ENCODE measurements at regions not wholly inside any gene's neighbourhood (a gene's known extent, or its start where the extent isn't known, plus 50 kb on each side); places are given as distances from the start of the nearest gene placed in this dataset.

- Histone ChIP-seq H3K9me3 (ENCODE audit: control insufficient read depth in 1 of 2, insufficient read depth in 1 of 2, low read length in 2 of 2) (no peaks in the 10 kb centered on the region), H3K27me3 (ENCODE audit: control insufficient read depth in 1 of 2, insufficient read depth in 2 of 2, low read length in 2 of 2) (no peaks in the 10 kb centered on the region), H3K27ac (ENCODE audit: low read depth in 1 of 2, low read length in 2 of 2) (no peak overlapping the region), H3K4me3 (ENCODE audit: low read length) (no peak overlapping the region), H3K36me3 (ENCODE audit: insufficient read depth, low read length) (no peaks in the 10 kb centered on the region), H3K4me1 (ENCODE audit: insufficient read depth, low read length) (no peaks in the 10 kb centered on the region)
- DNase-seq (no peak), ATAC-seq (ENCODE audit: poor library complexity) (no peak)
- Mint-ChIP-seq H3K9me3 (no peaks in the 10 kb centered on the region), H3K4me3 (no peak overlapping the region), H3K27me3 (no peaks in the 10 kb centered on the region), H3K27ac (no peak overlapping the region), H3K36me3 (ENCODE audit: low read depth) (no peaks in the 10 kb centered on the region), H3K4me1 (ENCODE audit: low read depth) (no peaks in the 10 kb centered on the region)
- POLR2A ChIA-PET, result no interaction called here
- intact Hi-C loops (cut with DNase I, micrococcal nuclease), result no loop called here
- CTCF ChIA-PET, result no interaction called here
- TF ChIP-seq, protein P1, sequence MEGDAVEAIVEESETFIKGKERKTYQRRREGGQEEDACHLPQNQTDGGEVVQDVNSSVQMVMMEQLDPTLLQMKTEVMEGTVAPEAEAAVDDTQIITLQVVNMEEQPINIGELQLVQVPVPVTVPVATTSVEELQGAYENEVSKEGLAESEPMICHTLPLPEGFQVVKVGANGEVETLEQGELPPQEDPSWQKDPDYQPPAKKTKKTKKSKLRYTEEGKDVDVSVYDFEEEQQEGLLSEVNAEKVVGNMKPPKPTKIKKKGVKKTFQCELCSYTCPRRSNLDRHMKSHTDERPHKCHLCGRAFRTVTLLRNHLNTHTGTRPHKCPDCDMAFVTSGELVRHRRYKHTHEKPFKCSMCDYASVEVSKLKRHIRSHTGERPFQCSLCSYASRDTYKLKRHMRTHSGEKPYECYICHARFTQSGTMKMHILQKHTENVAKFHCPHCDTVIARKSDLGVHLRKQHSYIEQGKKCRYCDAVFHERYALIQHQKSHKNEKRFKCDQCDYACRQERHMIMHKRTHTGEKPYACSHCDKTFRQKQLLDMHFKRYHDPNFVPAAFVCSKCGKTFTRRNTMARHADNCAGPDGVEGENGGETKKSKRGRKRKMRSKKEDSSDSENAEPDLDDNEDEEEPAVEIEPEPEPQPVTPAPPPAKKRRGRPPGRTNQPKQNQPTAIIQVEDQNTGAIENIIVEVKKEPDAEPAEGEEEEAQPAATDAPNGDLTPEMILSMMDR (IDR thresholded peaks at IDR 0.05), result no peak
These were observed 318.6 kb upstream of the RGMB start for GRCh38 chr5:98454904-98455303.

- Mint-ChIP-seq H3K9me3 (no peaks in the 10 kb centered on the region), H3K4me1 (ENCODE audit: low read depth) (no peaks in the 10 kb centered on the region), H3K27ac (no peak overlapping the region), H3K36me3 (ENCODE audit: low read depth) (no peaks in the 10 kb centered on the region), H3K27me3 (no peaks in the 10 kb centered on the region), H3K4me3 (no peak overlapping the region)
- H3K4me3 ChIP-seq (ENCODE audit: low read length), result no peak overlapping the region
- no peaks in the 10 kb centered on the region for H3K36me3 ChIP-seq (ENCODE audit: insufficient read depth, low read length)
- ChIA-PET POLR2A (no interaction called here), CTCF (no interaction called here)
- ATAC-seq (ENCODE audit: poor library complexity) (no peak), DNase-seq (no peak)
- H3K27me3 ChIP-seq (ENCODE audit: control insufficient read depth in 1 of 2, insufficient read depth in 2 of 2, low read length in 2 of 2), result no peaks in the 10 kb centered on the region
- H3K27ac ChIP-seq (ENCODE audit: low read depth in 1 of 2, low read length in 2 of 2), result no peak overlapping the region
- no peaks in the 10 kb centered on the region for H3K4me1 ChIP-seq (ENCODE audit: insufficient read depth, low read length)
- intact Hi-C loops (cut with DNase I, micrococcal nuclease), result no loop called here
- TF ChIP-seq, protein P1 (IDR thresholded peaks at IDR 0.05), result no peak
- H3K9me3 ChIP-seq (ENCODE audit: control insufficient read depth in 1 of 2, insufficient read depth in 1 of 2, low read length in 2 of 2), result no peaks in the 10 kb centered on the region
These were observed 317.8 kb upstream of the RGMB start for GRCh38 chr5:98455665-98456064.

- TF ChIP-seq, protein P1 (IDR thresholded peaks at IDR 0.05), result no peak
- Histone ChIP-seq H3K9me3 (ENCODE audit: control insufficient read depth in 1 of 2, insufficient read depth in 1 of 2, low read length in 2 of 2) (no peaks in the 10 kb centered on the region), H3K27me3 (ENCODE audit: control insufficient read depth in 1 of 2, insufficient read depth in 2 of 2, low read length in 2 of 2) (no peaks in the 10 kb centered on the region), H3K36me3 (ENCODE audit: insufficient read depth, low read length) (no peaks in the 10 kb centered on the region), H3K4me3 (ENCODE audit: low read length) (no peak overlapping the region), H3K4me1 (ENCODE audit: insufficient read depth, low read length) (no peaks in the 10 kb centered on the region), H3K27ac (ENCODE audit: low read depth in 1 of 2, low read length in 2 of 2) (no peak overlapping the region)
- ATAC-seq (ENCODE audit: poor library complexity) (no peak), DNase-seq (no peak)
- ChIA-PET CTCF (interaction anchor here (0.6 kb wide), 1 partner anchor 213 kb away, joined by 3 read pairs; no protein-coding TSS in a partner anchor), POLR2A (no interaction called here)
- Mint-ChIP-seq H3K36me3 (ENCODE audit: low read depth) (no peaks in the 10 kb centered on the region), H3K9me3 (no peaks in the 10 kb centered on the region), H3K27me3 (peaks cover 5% of the 10 kb centered on the region), H3K27ac (no peak overlapping the region), H3K4me3 (no peak overlapping the region), H3K4me1 (ENCODE audit: low read depth) (no peaks in the 10 kb centered on the region)
- intact Hi-C loops (cut with DNase I, micrococcal nuclease), result no loop called here
These were observed 315.5 kb upstream of the RGMB start for GRCh38 chr5:98458004-98458403.
